H4 (cell line): ENCODE measurements at regions not wholly inside any gene's neighbourhood (a gene's known extent, or its start where the extent isn't known, plus 50 kb on each side); places are given as distances from the start of the nearest gene placed in this dataset.
"Not testable (repeated sequence)": the region's sequence is repeated elsewhere in the genome, so short reads cannot be mapped to it uniquely, and the experiment has no call there.

Experiments used
- DNase-seq: peaks from one replicate; pipeline ENCODE4 v3.0.0-alpha.2; 2015; ENCODE audit warnings: low spot score

DNA sequence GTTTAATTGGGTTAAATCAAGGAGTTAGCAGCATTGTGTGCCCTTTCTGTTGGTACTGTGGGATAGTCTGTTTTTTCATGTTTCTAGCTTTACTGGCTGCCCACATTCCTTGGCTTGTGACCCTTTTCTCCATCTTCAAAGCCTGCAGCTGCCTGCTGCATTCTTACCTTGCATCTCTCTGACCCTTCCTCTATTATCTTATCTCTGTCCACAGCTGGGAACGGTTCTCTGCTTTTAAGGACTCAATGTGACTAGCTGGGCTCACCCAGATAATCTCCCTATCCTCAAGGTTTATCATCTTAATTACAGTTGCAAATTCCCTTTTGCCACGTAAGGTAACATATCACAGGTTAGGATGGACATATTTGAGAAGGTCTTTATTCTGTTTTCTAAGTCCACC, 199.7 kb downstream of the KCNS3 start:
- no peak for DNase-seq

GRCh38 chr2:18077704-18078103, 199.2 kb downstream of the KCNS3 start:
- peak; percentile 51 for DNase-seq

GRCh38 chr2:18077231-18077630, 198.8 kb downstream of the KCNS3 start:
- no peak for DNase-seq

DNA sequence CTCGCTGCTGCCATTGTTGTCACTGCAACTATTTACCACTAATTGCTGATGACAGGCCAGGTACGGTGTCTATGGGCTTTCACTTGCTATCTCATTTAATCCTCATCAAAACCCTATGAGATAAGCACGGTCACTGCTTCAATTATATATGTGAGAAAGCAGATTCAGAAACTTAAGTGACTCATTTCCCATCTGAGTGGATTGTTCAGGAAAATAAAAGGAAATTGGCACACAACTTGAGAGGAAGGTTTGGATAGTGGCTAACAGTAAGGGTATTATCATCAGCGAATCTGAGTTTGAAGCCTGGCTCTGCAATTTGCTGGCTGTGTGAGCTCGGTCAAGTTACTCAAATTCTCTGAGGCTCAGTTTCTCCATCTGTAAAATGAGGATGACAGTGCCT, 196.0 kb downstream of the KCNS3 start:
- no peak for DNase-seq

GRCh38 chr2:18073601-18074000, 195.1 kb downstream of the KCNS3 start:
- DNase-seq: no peak

GRCh38 chr2:18067588-18068384, 189.3 kb downstream of the KCNS3 start:
- DNase-seq: no peak

DNA sequence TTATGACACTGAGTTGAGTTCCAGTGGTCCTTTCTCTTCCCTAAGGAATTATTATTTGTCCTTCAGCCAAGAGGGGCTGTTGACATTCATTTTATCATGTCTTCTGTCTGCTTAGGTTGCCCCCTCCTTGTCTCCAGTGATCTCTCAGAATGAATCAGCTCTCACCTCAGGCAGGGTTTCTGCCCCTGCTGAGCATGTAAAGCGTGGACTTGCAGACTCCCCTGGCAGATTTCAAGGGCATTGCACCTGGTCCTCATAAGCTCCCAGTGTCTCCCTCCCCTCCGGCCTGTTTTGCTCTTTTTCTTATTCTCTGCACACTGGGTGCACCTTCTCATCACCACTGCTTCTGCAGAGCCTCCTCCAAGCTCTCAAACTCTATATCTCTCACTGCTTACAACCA, 188.4 kb downstream of the KCNS3 start:
- no peak for DNase-seq

GRCh38 chr2:18066066-18066465, 187.6 kb downstream of the KCNS3 start:
- DNase-seq: no peak

- DNase-seq: no peak
Observed at GRCh38 chr2:18065249-18065648, 186.8 kb downstream of the KCNS3 start.

DNA sequence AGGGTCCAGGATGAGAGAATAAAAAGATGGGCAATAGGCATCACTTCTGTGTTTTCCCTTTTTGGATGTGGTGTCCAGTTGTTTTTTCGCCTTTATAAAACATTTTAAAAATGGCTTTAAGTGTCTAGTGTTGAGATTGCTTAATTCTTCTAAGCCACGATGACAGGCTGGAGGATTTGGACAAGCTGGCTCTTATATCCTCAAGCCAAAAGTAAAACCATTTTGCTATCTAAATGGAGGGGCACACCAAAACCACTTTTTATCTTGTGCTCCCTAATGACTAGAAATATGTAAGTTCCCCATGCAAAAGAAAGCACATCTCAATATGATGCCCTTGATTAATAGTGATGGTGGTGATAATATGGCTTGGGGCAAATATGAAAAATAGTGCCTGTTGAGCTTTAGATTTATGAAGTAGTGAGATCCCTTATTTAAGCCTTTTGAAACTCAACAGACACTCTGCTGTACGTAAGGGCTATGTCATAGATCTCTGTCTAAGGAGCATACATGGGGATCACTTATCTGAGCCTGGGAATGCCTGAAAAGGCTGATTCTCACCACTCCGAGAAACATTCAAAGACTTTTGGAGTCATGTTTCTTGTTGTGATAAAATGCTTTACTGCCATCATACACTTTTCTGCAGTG, 185.5 kb downstream of the KCNS3 start:
- no peak for DNase-seq

GRCh38 chr2:18062892-18063291, 184.4 kb downstream of the KCNS3 start:
- DNase-seq: no peak

DNA sequence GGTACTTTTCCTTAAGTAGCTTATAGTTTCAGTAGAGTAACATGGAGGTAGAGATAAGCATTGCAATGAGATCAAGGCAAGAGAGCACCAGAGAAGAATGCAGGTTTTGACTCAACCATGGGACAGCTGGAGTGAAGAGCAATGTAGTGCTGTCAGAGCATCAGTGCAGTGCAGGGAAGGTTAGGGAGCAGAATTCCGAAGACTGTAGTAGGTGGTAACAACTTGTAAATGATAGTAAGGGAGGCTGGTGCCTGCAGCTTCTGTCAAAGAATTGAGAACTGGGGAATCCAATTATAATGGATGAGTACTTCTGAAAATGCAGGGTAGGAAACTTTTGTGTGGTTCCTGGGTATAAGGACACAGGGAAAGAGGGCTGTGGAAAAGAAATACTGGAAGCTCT, 183.2 kb downstream of the KCNS3 start:
- no peak for DNase-seq

GRCh38 chr2:18057657-18058056, 179.2 kb downstream of the KCNS3 start:
- DNase-seq: no peak

DNA sequence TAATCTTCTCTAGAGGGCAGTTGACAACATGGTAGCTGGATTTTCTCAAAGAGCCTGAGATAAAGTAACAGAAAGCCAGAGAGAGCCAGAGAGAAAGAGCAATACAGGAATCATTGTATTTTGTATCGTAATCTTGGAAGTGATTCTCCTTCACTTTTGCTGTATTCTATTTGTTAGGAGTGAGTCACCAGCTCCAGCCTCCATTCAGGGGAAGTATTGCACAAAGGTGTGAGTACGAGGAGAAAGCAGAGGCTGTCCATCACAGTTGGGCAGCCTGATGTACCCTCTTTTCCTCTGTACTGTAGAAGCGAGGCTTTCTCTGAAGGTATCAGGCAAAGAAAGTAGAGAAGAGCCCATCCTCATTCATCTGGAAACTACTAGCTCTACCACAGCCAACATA, 176.8 kb downstream of the KCNS3 start:
- no peak for DNase-seq

DNA sequence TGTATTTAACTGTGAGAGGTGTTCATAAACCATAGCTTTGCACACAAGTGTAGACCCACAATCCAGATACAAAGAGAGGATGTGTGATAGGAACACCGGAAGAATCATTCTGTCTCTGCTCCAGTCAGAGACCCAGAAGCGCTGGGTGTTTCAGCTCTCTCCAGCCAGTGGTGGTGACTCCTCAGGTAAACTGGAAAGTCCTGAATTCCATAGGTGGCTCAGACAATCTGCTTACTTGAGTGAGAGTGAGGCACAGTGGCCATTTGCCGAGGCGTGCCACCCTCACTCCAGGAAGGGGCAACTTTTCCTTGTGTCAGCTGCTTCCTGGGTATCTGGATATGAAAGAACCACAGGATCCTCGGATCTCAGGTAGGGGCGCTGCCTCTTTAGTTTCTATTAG, 171.5 kb downstream of the KCNS3 start:
- no peak for DNase-seq

DNA sequence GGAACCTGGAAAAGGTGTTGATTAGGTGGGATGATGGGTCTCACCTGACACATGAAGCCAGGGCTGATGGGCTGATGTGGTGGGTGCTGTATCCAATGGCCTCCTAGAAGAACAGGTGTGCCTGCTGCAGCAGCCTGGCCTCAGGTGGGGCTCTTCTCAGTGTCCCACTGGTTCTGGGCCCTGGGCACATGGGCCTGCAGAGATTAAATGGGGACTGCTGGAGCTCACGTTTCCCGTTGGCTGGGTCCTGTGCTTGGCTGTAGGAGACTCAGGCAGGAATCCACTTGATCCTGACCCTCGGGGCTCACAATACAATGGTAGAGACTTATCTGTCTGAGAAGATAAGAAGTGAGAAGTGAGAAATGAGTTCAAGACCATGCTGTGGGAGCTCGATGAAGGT, 170.9 kb downstream of the KCNS3 start:
- DNase-seq: no peak

DNA sequence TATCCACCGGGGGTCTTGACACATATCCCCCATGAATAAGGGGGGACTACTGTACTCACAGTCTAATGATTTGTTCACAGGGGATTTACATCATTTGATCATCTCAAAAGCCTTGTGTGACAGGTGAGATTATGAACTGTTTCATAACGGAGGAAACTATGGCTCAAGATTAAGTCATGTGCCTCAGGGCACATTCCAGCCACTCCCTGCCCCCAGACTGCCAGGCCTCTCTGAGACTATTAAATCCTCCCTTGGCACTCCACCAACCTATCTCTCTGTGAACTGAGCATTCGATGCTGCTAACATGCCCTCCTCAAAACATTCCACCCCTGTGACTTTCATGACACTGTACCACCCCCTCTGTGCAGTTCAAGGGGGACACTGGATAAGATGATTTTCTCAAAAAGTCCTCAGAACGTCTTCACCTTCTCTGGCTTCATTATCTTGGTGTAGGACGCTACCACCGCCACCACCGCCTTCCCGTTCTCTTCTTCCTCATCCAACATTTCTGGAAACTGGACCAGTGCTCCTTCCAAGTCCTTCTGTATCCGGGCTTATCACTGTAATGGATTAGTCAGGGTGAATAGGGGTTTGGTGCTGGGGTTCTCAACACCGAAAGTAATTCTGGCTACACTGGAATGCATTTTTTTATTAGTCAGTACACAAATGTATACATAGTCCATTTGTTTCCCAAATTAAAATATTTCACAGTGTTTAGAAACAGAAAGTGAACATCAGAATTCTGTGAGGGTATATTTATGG, 169.6 kb downstream of the KCNS3 start:
- peak; percentile 43 for DNase-seq

GRCh38 chr2:18047213-18047611, 168.7 kb downstream of the KCNS3 start:
- DNase-seq: peak; percentile 3

DNA sequence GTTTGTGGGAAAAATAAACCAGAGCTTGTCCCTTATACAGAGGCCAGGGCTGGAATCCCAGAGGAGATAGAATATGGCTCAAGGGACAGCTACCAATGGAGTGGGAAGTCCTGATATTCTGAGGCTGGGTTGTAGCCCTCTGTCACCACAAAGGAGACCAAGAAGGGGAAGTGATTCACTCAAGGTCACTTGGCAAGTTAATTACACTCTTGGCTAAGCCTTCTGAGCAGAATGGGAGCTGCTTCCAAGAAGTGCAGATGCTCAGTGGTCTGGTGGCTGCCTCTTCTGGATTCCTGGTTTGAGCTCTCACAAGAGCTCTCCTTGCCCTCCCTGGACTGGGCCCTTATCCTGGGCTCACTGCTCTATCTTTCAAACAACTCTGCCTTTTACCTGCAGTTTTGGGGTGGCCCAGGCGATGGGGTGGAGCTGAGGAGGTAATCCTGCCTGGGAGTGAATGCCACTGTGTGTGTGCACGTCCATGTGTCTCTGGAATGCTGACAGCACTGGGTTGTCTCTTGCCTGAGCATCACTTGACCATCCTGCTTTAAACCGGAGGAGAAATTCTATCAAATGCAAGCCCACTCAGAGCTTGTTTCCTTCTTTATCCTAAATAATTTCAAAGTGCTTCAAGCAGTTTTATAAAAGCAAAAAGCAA, 168.2 kb downstream of the KCNS3 start:
- peak; percentile 11 for DNase-seq

- DNase-seq: no peak
Observed at GRCh38 chr2:18046017-18046416, 167.6 kb downstream of the KCNS3 start.

DNA sequence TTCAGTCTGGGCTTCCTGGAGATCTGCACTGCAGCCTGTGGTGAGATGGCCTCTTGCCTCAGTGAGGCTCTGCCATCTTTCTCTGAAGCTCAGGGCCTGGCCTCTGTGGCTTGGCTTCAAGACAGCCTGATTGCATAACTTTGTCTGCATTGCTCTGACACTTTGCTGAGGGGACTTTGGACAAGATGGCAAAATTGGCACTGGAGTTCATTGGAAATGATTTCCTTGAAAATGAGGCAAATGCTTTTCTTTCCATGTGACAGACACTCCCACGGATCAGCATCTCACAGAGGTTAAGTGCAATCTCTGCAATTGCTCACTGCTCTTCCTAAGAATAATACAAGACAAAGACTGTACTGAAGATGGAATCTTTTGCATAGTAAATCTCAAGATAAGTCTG, 166.8 kb downstream of the KCNS3 start:
- no peak for DNase-seq

GRCh38 chr2:18017381-18017780, 138.9 kb downstream of the KCNS3 start:
- DNase-seq: not testable (repeated sequence)
